Inferior parietal cortex (tissue), 1 donor: ENCODE measurements at regions not wholly inside any gene's neighbourhood (a gene's known extent, or its start where the extent isn't known, plus 50 kb on each side); places are given as distances from the start of the nearest gene placed in this dataset.
A peak's percentile ranks its signal among the peaks of the same experiment; 100 is the strongest.

Experiments
- DNase-seq: peaks from one replicate; pipeline ENCODE4 v3.0.0-alpha.2; 2016; ENCODE audit errors: extremely low spot score

DNA sequence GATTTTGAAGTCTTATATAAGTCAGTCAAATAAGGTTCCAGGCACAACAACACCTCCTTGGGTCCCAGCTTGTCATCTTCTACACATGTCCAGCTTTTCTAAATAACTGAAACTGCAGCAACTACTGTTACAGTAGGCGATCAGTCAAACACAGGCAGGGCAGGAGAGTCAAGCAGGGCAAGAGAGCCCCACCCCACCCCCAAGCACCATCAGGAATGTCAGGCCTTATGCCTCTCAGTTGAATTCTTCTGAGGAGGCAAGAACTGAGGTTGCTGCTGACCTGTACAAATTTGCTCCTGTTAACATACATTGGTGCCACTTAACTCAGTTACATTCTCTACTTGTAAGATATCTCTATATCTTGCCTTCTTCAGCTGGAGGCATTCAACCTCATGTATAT is 608.8 kb upstream of the PCDH10 start:
- DNase-seq, result no peak

- DNase-seq, result no peak
Observed at GRCh38 chr4:132540797-132541196, 608.3 kb upstream of the PCDH10 start.

DNA sequence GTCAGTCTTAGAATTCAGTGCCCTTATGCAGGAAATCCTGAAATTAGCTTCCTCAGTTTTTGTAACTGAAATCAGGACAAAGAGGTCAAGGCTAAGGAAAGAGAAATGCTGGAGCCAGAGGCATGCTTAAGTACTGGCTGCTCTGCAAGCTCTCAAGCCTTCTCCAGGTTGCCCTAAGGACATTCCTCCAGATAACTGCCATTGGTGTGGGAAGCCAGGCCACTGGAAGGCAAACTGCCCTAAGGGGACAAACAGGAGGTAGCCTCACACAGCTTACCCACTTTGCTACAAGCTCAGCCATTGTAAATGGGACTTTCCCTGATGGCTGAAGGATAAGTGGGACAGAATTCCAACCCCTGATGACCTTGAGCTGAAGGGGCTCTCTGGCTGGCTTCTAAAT is 606.9 kb upstream of the PCDH10 start:
- no peak for DNase-seq

DNA sequence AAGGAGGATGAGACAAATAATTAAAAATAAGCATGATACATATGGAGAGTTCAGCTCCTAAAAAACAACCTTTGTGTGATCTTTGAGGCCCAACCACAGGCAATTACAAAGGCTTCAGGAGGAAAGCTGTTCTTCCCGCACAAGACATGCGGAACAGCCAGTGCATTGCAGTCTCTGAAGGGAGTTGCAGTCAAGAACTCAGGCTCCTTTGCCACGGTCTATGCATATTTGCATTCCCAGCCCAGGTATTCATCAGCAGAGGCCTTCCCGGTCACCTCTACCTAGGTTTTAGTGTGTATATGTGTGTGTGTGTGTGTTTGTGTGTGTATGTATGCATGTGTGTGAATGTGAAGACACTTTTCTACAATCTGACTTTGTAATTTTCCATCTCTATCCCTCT is 600.6 kb upstream of the PCDH10 start:
- no peak for DNase-seq

DNA sequence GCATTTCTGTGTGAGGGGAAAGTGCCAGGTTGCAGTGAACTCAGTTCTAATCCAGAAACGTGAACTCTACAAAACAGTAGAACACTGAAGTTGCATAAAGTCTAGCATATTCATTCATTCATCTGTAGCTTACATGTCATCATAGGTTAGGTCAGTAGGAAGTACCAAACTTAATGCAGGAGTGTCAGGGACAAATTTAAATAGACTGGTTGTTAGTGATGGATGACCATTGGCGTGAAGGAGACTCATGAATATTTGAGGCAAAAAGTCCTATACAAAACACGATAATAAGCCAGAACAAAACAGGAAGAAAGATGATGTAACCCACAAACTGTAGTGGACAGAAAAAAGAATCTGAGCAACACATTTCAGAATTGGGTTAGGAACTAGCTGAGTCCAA is 592.8 kb upstream of the PCDH10 start:
- DNase-seq, result no peak

- DNase-seq, result no peak
Observed at GRCh38 chr4:132557660-132558059, 591.4 kb upstream of the PCDH10 start.

DNA sequence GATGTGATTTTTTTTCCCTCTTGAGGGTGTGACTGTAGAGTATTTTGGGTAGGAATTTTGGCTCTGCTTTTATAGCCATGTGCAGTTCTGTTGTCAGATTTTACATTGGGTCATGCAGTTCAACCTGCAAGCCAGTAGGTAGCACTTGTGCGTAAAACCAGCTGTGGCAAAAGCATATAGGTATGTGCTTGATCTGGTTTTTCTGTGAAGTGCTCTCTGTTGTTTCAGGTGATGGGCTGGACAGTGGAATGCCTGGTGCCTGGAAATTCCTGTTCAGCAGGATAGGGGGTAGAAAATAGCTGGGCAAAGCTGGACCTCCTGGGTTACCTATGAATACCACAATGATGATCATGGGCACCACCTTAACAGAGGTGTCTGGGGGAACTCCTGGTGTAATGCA is 584.2 kb upstream of the PCDH10 start:
- no peak for DNase-seq

DNA sequence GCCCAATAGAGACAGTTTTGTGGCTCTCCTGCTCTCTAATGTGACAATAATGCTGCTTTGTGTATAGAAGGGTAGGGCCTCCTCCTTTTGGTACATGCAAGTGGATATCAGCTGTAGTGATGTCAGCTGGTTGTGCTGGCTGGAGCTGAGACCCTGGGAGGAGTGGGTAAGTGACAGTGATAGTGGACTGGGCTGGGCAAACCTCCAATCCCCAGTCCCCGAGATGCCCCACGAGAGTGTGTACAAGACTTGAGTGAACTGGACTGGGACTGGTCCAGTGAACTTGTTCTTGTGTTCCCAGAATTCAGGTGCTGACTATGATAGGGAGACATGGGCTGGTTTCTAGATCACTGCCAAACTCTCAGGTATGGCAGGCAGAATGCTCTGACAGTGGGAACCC is 583.6 kb upstream of the PCDH10 start:
- no peak for DNase-seq

DNA sequence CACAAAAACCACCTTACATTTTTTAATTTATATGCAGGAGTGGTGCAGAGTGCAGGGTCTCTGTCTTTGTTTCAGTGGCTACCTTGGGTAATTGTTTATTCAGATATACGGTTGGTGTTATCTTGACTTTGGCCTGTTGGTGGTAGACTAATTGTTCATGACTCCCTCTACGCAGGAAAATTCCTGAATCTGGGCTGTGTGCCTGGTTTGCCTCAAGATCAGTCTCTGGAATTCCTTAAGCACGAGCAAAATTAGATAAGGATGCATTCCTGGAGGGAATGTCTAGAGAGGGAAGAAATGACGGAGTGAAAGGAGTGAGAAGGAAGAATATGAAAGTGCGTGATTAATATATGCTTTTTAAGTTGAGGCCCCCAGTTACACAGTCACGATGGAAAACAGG is 576.9 kb upstream of the PCDH10 start:
- DNase-seq, result no peak

GRCh38 chr4:132587626-132588025 is 561.5 kb upstream of the PCDH10 start:
- no peak for DNase-seq

- no peak for DNase-seq
Observed at GRCh38 chr4:132592340-132592739, 556.8 kb upstream of the PCDH10 start.

GRCh38 chr4:132592850-132593249 is 556.2 kb upstream of the PCDH10 start:
- no peak for DNase-seq

DNA sequence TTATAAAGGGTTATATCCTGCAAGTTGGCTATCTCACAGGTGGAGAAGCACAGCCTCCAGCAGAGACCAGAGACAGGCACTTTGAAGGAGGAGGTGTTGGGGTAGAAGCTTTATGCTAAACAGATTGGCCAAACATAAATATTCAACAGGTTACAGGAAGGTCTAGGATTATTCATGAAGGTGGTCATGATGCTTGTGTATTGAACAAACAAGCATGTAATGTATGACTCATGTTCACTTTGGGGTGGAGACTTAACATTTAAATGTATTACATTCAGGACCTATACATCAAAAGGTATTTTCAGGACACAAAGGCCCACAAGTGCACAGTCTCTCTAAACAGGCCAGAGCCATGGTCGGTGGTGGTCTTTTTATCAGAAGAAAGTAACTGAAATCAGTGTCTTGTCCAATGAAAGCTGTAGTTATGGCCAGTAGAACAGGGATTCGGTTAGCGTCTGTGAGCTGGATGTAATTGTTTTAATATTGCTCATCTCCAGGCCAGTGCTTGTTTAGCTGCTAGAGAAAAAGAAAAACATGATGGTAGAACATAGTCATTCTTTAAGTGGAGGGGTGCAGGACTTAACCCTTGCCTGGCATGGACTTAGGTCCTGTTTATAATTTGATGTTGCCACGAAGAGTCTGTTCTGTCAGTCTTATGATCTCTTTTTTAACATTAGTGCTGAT is 555.2 kb upstream of the PCDH10 start:
- DNase-seq, result no peak

- DNase-seq, result no peak
Observed at GRCh38 chr4:132596186-132596585, 552.9 kb upstream of the PCDH10 start.

- DNase-seq, result no peak
Observed at GRCh38 chr4:132605551-132605950, 543.5 kb upstream of the PCDH10 start.

DNA sequence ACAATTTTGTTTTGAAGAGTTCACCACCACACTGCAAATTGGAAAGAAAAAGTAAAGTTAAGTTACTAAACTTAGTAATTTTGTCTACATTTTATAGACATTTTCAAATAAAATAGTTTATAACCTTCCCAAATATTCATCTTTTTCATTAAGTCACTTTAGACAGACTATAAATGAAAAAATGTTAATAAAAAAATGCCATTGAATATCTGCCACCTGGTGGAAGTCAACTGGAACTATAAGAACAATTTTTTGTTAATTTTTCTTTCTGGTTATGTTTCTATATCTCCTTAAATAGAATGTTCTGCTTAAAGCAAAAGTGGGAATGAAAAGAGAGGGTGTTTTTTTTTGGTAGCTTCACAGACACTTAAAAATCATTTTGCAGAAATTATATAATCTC is 534.4 kb upstream of the PCDH10 start:
- DNase-seq, result no peak

GRCh38 chr4:132619968-132620367 is 529.1 kb upstream of the PCDH10 start:
- no peak for DNase-seq

DNA sequence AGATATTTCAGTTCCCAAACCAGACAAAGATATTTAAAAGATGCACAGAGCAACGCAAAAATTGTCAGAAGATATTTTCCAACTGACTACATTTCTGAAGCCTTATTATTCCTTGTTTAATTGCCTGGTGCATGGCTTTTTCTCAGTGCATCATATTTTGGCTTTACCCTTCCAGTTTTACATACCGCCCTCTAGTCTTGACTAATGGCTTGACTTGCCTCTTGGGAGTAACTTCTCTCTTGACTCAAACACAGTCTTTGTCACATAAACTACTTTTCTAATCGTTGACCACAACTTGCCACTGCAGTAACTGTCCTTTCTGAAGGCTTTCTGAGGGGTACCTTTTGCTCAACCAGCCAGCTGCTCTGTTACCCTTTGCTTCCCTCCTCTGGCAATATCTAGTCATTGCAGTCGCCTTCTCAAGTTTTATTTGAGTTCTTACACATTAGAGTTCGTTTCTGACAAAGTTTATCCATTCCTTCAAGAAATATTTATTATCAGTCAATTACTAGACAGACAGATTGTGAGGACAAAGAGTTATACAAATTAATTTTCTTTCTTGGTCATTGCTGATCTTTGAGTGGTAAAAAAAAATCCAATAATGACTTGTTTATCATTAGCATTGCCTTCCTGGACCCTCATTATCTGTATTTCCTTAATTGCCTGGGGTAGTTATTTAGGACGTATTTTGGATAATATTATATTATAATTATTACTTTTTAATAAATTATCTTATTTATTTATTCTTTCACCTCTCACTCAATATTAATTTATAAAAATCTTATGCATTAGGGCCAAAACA is 506.9 kb upstream of the PCDH10 start:
- peak; percentile 71 for DNase-seq

GRCh38 chr4:132646186-132646585 is 502.9 kb upstream of the PCDH10 start:
- DNase-seq, result no peak

- DNase-seq, result no peak
Observed at GRCh38 chr4:132651196-132651595, 497.9 kb upstream of the PCDH10 start.

GRCh38 chr4:132660181-132660580 is 488.9 kb upstream of the PCDH10 start:
- no peak for DNase-seq

DNA sequence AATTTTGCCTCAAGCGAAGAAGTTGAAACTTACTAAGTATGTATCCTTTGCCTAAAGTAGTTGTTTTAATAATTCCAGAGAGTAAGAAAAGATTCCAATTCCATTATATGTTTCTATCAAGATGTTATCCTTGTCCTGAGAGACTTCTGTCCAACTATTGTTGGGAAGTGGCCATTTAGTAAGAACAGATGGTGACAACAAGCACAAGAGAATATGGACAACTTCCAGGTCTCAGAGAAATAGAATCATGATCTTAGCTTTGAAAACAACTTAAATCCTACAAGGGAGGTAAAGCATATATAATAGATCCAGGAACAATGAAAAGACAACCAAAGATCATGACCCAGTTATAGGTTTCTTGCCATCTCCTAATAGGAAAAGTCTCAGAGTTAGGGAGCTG is 486.6 kb upstream of the PCDH10 start:
- no peak for DNase-seq

- no peak for DNase-seq
Observed at GRCh38 chr4:132669786-132670185, 479.3 kb upstream of the PCDH10 start.

DNA sequence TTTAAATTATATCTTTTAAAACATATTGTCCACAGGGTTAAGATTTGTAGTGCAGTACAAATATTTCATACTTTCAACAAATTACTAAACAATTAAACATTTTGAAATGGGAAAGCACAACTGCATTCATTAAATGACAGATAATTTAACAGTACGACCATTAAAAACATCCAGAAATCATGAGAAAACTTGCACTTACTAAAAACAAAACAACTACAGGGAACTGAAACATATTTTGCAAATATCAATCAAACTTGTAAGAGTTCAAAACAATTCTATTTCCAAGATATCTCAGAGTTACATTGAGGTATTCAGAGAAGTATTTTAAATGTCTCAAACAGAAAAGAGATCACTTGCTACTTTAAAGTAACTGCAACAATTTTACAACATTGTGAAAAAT is 478.5 kb upstream of the PCDH10 start:
- DNase-seq, result no peak
